ENCODE measurements at regions not wholly inside any gene's neighbourhood (a gene's known extent, or its start where the extent isn't known, plus 50 kb on each side); places are given as distances from the start of the nearest gene placed in this dataset.

DNA sequence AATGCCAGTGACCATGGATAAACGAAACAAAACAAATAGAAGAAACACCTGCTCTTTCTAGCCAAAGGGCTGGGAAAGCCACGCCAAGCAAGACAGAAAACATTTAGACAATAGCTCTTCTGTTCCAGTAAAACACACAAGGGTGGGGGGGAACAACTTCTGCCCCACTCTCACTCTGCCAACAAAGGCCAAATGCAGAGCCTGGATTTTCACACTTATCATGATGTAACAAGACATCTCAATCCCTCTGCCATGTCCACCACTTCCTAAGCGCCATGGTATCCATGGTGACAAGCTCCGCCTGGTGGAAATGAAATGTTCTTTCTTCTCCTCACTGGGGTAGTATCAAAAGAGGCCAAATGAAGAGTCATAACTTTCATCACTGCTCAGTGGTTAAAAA lies 60.6 kb downstream of the DRD1 start (continued):
- no peak for TF ChIP-seq FOSL2 (IDR thresholded peaks at IDR 0.05; ENCODE audit: borderline replicate concordance, low read depth)
- TF ChIP-seq RFX5 (IDR thresholded peaks at IDR 0.05; ENCODE audit: low read length), result no peak
- no peak for TF ChIP-seq REST (IDR thresholded peaks at IDR 0.05; ENCODE audit: low read depth, low read length)

DNA sequence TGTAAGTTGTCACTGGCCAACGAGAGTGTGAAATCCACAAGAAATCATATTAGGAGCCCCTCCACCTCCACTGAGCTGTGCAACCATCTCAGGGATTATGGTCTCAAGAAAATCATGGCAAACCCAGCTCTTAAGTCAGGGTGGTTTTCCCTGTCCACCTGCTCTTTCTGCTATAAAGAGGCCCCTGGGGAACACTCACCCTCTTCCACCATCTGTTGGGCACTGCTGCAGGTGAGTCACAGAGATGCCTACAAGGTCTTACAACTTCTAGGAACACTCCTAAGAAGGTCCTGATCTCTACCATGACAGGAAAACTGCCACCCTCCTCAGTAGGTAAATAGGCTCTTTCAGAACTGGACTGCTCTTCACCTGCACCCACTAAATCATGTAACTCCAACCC lies 61.8 kb downstream of the DRD1 start:
- ChIA-PET CTCF (interaction anchor here (1.2 kb wide), 1 partner anchor 15 kb away, joined by 3 read pairs; no protein-coding TSS in a partner anchor), POLR2A (no interaction called here)
- no peaks in the 10 kb centered on the region for H3K27me3 ChIP-seq (ENCODE audit: insufficient read depth)
- no peaks in the 10 kb centered on the region for H3K9me2 ChIP-seq
- H3K36me3 ChIP-seq (replicated peaks in 1 of 2; ENCODE audit: control insufficient read depth in 1 of 2, insufficient read depth in 2 of 2, low read length in 1 of 2), result no peaks in the 10 kb centered on the region
- no peak overlapping the region for H3K4me3 ChIP-seq (ENCODE audit: low read depth in 2 of 2, low read length in 1 of 2)
- H3K79me2 ChIP-seq (ENCODE audit: insufficient read depth), result no peaks in the 10 kb centered on the region
- 5% methylated on average over 1 of the region's 1 CpG for WGBS (ENCODE audit: low lambda C conversion rate)
- no peaks in the 10 kb centered on the region for H3K4me1 ChIP-seq (ENCODE audit: control insufficient read depth in 1 of 2, insufficient read depth in 2 of 2, low read depth in 1 of 2, low read length in 1 of 2)
- no peak overlapping the region for H3K4me2 ChIP-seq
- H2AFZ ChIP-seq (ENCODE audit: low read depth), result no peak overlapping the region
- H3K9me3 ChIP-seq, result no peaks in the 10 kb centered on the region
- no peak for TF ChIP-seq GABPA (IDR thresholded peaks at IDR 0.05; ENCODE audit: low read depth)
- TF ChIP-seq, protein P1, sequence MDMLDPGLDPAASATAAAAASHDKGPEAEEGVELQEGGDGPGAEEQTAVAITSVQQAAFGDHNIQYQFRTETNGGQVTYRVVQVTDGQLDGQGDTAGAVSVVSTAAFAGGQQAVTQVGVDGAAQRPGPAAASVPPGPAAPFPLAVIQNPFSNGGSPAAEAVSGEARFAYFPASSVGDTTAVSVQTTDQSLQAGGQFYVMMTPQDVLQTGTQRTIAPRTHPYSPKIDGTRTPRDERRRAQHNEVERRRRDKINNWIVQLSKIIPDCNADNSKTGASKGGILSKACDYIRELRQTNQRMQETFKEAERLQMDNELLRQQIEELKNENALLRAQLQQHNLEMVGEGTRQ (IDR thresholded peaks at IDR 0.05; ENCODE audit: borderline replicate concordance, low read depth, low read length), result no peak
- TF ChIP-seq MXI1 (IDR thresholded peaks at IDR 0.05; ENCODE audit: low read depth, low read length), result no peak
- no peak for TF ChIP-seq CTCF (IDR thresholded peaks at IDR 0.05)
- TF ChIP-seq MEF2A (IDR thresholded peaks at IDR 0.05; ENCODE audit: borderline replicate concordance, low read depth), result no peak
- no peak for TF ChIP-seq EZH2phosphoT487 (IDR thresholded peaks at IDR 0.05; ENCODE audit: borderline replicate concordance, low read depth)
- TF ChIP-seq CHD2 (IDR thresholded peaks at IDR 0.05; ENCODE audit: low read length, partially characterized antibody), result no peak
- no peak for TF ChIP-seq JUND (IDR thresholded peaks at IDR 0.05)
- no peak for TF ChIP-seq PBX3 (IDR thresholded peaks at IDR 0.05)
- TF ChIP-seq USF1 (IDR thresholded peaks at IDR 0.05; ENCODE audit: borderline replicate concordance, low read depth), result no peak
- TF ChIP-seq NRF1 (IDR thresholded peaks at IDR 0.05; ENCODE audit: low read depth, low read length), result no peak
- TF ChIP-seq ZBTB33 (IDR thresholded peaks at IDR 0.05; ENCODE audit: borderline replicate concordance, low read depth), result no peak
- no peak overlapping the region for H3K9ac ChIP-seq
- H3K27ac ChIP-seq (ENCODE audit: low read depth in 2 of 2, low read length in 1 of 2), result no peak overlapping the region
- no peak for DNase-seq
- H4K20me1 ChIP-seq (ENCODE audit: insufficient read depth), result no peaks in the 10 kb centered on the region
- no peaks in the 10 kb centered on the region for H3F3A ChIP-seq (replicated peaks; ENCODE audit: insufficient read depth)

All from SK-N-SH (cell line).